Esophagus muscularis mucosa (tissue), 4 donors: ENCODE measurements at regions not wholly inside any gene's neighbourhood (a gene's known extent, or its start where the extent isn't known, plus 50 kb on each side); places are given as distances from the start of the nearest gene placed in this dataset.

Experiments
- DNase-seq: peaks from one replicate; pipeline ENCODE4 v3.0.0-alpha.2; 2017; ENCODE audit errors: extremely low spot score
- H3K27ac ChIP-seq, 4 donors: fragments of 200-600 bp; sonication (generic); replicated peaks in 1 of 4; 1 replicate in 3 of 4; 2 replicates in 1 of 4; pipeline ENCODE4 v1.5.1; 2016 to 2019; ENCODE audit warnings: mild to moderate bottlenecking in 1 of 4
- H3K27me3 ChIP-seq, 4 donors: fragments of 200-600 bp; sonication (generic); one replicate each; pipeline versions ENCODE4 v1.5.1 to v1.6.0; 2016 to 2019
- H3K36me3 ChIP-seq, 4 donors: fragments of 200-600 bp; sonication (generic); one replicate each; pipeline ENCODE4 v1.5.1; 2016 to 2019
- H3K4me1 ChIP-seq, 4 donors: fragments of 200-600 bp; sonication (generic); one replicate each; pipeline ENCODE4 v1.5.1; 2016 to 2019
- H3K4me3 ChIP-seq, 4 donors: fragments of 200-600 bp; sonication (generic); 1 replicate in 2 of 4; 2 replicates in 2 of 4; pipeline ENCODE4 v1.5.1; 2016 to 2019; ENCODE audit warnings: mild to moderate bottlenecking in 4 of 4, moderate library complexity in 1 of 4
- H3K9me3 ChIP-seq, 4 donors: fragments of 200-600 bp; sonication (generic); 1 replicate in 3 of 4; 2 replicates in 1 of 4; pipeline ENCODE4 v1.5.1; 2016 to 2019
- EP300 ChIP-seq: sonication (generic); formaldehyde crosslinking; IDR thresholded peaks from one replicate; pipeline ENCODE4 v1.6.1; 2017; ENCODE audit warnings: antibody characterized with exemption
- POLR2A ChIP-seq: fragments of 450-650 bp; IDR thresholded peaks from one replicate; pipeline ENCODE4 v1.6.1; 2017; ENCODE audit warnings: antibody characterized with exemption, moderate library complexity, mild to moderate bottlenecking, low read depth
- POLR2AphosphoS5 ChIP-seq, 2 donors: sonication (generic); formaldehyde crosslinking; IDR thresholded peaks; one replicate each; pipeline ENCODE4 v1.6.1; 2017; ENCODE audit warnings: antibody characterized with exemption in 2 of 2
- WGBS: methylation state at CpG from one replicate; pipeline ENCODE4 v1.1.5; 2018; 5-methylcytosine and 5-hydroxymethylcytosine counted together
- intact Hi-C: fragments of 100-400 bp; cut with DNase I; formaldehyde crosslinking; loops from one replicate; pipeline ENCODE4 v1.15.1; 2023
- TF ChIP-seq, protein P1 (sequence below), 3 experiments: fragments of 200-600 bp in 2 of 3; fragments of 450-650 bp in 1 of 3; sonication (generic) in 2 of 3; IDR thresholded peaks; one replicate each; pipeline ENCODE4 v1.5.1; 2017 to 2019; ENCODE audit warnings: antibody characterized with exemption in 3 of 3, mild to moderate bottlenecking in 2 of 3, moderate library complexity in 1 of 3

DNA sequence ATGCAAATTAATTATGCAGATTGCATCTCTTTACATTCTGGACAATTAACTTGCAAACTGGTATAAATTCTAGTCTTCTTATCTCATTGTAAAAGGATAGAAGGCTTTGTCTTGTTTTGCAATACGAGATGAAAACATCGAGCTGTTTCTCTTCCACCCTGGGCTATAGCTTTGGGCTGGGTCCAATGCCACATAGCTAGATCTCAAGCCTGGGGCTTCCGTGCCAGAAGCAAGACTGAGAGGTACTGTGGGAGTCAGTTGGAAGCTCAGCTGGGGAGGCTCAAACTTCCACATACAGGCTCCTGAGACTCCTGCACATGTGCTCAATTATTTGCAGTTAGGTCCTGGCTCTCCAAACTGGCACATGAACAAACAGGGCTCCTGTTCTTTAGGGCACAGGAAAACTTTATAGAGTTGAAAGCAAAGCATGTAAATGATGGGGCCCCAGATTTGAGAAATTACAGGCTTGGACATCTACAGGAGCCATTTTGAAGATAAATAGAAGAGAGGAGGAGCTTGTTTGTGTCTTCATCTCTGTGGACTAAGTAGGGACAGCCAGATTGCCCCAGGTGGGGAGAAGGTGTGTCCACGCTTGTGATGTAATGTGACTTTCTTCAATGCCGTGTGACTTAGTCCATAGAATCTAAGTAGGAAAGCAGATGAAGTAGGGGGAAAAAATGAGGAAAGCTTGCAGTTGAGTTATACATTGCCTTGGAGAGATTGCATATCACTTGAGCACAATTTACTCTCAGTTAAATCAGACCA lies 65.9 kb upstream of the SIPA1L2 start:
- WGBS, result 84% methylated on average over 5 of the region's 5 CpGs
- TF ChIP-seq EP300 (no peak), POLR2AphosphoS5 (IDR thresholded peaks at IDR 0.05) (no peak), POLR2A (no peak)
- TF ChIP-seq, protein P1, sequence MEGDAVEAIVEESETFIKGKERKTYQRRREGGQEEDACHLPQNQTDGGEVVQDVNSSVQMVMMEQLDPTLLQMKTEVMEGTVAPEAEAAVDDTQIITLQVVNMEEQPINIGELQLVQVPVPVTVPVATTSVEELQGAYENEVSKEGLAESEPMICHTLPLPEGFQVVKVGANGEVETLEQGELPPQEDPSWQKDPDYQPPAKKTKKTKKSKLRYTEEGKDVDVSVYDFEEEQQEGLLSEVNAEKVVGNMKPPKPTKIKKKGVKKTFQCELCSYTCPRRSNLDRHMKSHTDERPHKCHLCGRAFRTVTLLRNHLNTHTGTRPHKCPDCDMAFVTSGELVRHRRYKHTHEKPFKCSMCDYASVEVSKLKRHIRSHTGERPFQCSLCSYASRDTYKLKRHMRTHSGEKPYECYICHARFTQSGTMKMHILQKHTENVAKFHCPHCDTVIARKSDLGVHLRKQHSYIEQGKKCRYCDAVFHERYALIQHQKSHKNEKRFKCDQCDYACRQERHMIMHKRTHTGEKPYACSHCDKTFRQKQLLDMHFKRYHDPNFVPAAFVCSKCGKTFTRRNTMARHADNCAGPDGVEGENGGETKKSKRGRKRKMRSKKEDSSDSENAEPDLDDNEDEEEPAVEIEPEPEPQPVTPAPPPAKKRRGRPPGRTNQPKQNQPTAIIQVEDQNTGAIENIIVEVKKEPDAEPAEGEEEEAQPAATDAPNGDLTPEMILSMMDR (IDR thresholded peaks at IDR 0.05), result no peak
- no peak for DNase-seq
- Histone ChIP-seq H3K36me3 (no peaks in the 10 kb centered on the region), H3K9me3 (no peaks in the 10 kb centered on the region), H3K27ac (no peak overlapping the region), H3K4me3 (no peak overlapping the region), H3K27me3 (no peaks in the 10 kb centered on the region), H3K4me1 (peaks cover 0 to 15% (median 10%) of the 10 kb centered on the region in 4 donors)
- intact Hi-C loops, result no loop called here

DNA sequence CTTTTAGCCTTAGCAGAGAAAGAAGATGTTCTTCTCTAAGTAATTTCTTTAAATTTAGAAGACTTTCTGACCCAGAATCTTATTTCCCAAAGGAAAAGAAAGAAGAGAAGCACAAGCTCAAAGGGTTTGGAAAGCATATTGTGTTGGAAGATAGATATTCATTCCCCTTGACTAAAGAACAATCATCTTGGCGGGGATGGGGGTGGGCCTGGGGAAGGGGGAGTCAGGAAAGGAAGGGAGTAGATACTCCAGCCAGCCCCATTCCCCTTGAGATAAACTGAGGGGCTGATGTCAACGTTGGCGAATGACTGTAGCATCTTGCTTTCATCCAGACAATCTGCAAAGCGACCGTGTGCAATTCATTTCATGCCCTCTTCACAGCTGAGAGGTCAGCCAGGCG lies 66.5 kb upstream of the SIPA1L2 start:
- H3K9me3 ChIP-seq, result no peaks in the 10 kb centered on the region
- no peaks in the 10 kb centered on the region for H3K27me3 ChIP-seq
- TF ChIP-seq POLR2A, result no peak
- no peak for TF ChIP-seq POLR2AphosphoS5 (IDR thresholded peaks at IDR 0.05)
- TF ChIP-seq, protein P1 (IDR thresholded peaks at IDR 0.05), result no peak
- TF ChIP-seq EP300, result no peak
- H3K27ac ChIP-seq, result no peak overlapping the region
- intact Hi-C loops, result no loop called here
- peaks cover 0 to 15% (median 10%) of the 10 kb centered on the region in 4 donors for H3K4me1 ChIP-seq
- H3K36me3 ChIP-seq, result no peaks in the 10 kb centered on the region
- no peak overlapping the region for H3K4me3 ChIP-seq
- no peak for DNase-seq
- 68% methylated on average over 6 of the region's 6 CpGs for WGBS

DNA sequence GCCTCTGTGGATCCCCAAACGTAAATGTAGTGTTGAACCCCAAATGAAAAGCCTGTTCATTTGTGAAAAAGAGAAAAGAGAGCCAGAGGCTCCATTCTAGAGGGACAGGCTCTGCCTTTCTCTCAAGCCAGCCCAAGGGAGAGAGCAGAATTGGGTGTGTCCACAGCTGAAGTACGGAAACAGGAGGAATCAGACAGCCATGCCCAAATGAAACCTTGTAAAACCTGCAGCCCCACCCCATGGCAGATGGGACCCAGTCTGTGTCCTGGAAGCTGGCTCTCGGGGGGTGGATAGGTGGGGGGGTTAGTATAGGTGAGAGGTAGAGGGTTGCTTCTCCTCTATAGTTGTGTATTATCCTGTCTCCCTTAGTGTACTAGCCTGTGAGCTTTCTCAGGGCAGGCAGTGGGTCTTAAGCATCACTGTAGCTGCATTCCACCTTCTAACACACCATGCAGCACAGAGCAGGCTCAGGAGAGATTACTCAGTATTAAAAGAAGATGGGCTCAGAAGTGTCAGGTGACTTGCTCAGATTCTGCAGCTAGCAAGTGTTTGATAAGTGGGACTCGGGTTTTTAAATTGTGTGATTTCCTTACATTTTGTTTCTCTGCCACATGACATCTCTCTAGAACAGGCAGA lies 67.4 kb upstream of the SIPA1L2 start:
- intact Hi-C loops, result no loop called here
- TF ChIP-seq POLR2A, result no peak
- no peak for TF ChIP-seq EP300
- no peaks in the 10 kb centered on the region for H3K36me3 ChIP-seq
- H3K27me3 ChIP-seq, result no peaks in the 10 kb centered on the region
- peaks cover 0 to 15% (median 10%) of the 10 kb centered on the region in 4 donors for H3K4me1 ChIP-seq
- WGBS, result 94% methylated on average over 3 of the region's 4 CpGs
- no peak overlapping the region for H3K27ac ChIP-seq
- DNase-seq, result no peak
- no peaks in the 10 kb centered on the region for H3K9me3 ChIP-seq
- H3K4me3 ChIP-seq, result no peak overlapping the region

DNA sequence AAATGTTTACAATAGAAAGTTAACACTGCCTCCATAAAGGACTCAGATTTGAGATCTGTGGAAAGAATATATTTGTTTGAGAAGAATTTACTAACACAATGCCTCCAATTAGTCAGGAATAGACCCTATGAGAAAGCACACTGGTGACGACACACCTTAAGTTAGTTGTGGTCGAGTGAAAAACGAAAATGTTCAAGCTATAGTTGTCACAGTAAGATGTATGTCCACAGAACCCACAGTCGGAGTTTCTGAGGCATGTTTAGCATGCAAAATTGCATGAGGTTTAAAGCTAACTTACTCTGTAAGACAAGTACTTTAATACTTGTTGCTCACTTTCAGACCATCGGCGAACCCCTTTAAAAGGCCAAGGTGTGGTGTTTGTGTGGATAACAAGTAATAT lies 69.9 kb upstream of the SIPA1L2 start:
- H3K4me3 ChIP-seq, result no peak overlapping the region
- WGBS, result 89% methylated on average over 6 of the region's 6 CpGs
- no peaks in the 10 kb centered on the region for H3K27me3 ChIP-seq
- H3K27ac ChIP-seq, result no peak overlapping the region
- no peaks in the 10 kb centered on the region for H3K9me3 ChIP-seq
- intact Hi-C loops, result no loop called here
- no peak for DNase-seq
- no peaks in the 10 kb centered on the region for H3K36me3 ChIP-seq
- peaks cover 0 to 9% (median 9%) of the 10 kb centered on the region in 4 donors for H3K4me1 ChIP-seq
- no peak for TF ChIP-seq POLR2AphosphoS5 (IDR thresholded peaks at IDR 0.05)
- no peak for TF ChIP-seq POLR2A
- TF ChIP-seq, protein P1 (IDR thresholded peaks at IDR 0.05), result no peak

DNA sequence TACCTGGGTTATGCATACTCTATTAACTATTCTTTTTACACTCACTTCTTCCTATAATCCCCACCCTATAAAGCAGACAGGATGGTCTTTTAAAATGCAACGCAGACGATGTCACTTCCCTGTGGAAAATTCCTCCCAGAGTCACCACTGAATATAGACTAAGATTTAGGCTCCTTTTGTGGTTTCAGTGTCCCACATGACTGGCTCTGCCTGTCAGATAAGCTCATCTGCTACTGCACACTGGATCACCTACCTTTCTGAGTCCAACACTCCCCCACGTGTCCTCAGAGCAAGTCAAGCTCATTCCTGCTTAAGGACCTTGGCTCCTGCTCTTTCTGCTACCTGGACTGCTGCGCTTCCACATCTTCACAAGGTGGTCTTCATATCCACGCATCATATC lies 73.0 kb upstream of the SIPA1L2 start:
- Histone ChIP-seq H3K4me1 (peaks cover 0 to 27% (median 20%) of the 10 kb centered on the region in 4 donors), H3K27ac (no peak overlapping the region), H3K9me3 (no peaks in the 10 kb centered on the region), H3K4me3 (no peak overlapping the region), H3K36me3 (no peaks in the 10 kb centered on the region), H3K27me3 (no peaks in the 10 kb centered on the region)
- intact Hi-C loops, result no loop called here
- no peak for DNase-seq
- WGBS, result 89% methylated on average over 5 of the region's 5 CpGs
- TF ChIP-seq POLR2A (no peak), EP300 (no peak), POLR2AphosphoS5 (IDR thresholded peaks at IDR 0.05) (no peak)
- TF ChIP-seq, protein P1 (IDR thresholded peaks at IDR 0.05), result no peak
